HEK293 (cell line): ENCODE measurements at regions not wholly inside any gene's neighbourhood (a gene's known extent, or its start where the extent isn't known, plus 50 kb on each side); places are given as distances from the start of the nearest gene placed in this dataset.

ENCODE experiments used
- CTCF ChIA-PET: fragments of 350-600 bp; formaldehyde crosslinking; extraction: SDS; loops from one replicate; lab custom pipeline; 2021; ENCODE audit warnings: antibody characterized with exemption; lab: Yijun Ruan, JAX
- POLR2A ChIA-PET: fragments of 300-600 bp; formaldehyde crosslinking; extraction: SDS; loops from one replicate; lab custom pipeline; 2020; ENCODE audit warnings: antibody characterized with exemption, inconsistent platforms; lab: Yijun Ruan, JAX
- H3K27ac ChIP-seq: fragments of 200-500 bp; sonication (Bioruptor generic); 2 replicates; pipeline ENCODE4 v1.5.1; 2014; ENCODE audit warnings: low read depth, low read length, control low read depth, inconsistent platforms; ENCODE audit errors: extremely low read depth
- H3K36me3 ChIP-seq, 2 experiments: fragments of 200-500 bp in 1 of 2; sonication (Bioruptor generic) in 1 of 2; 1 replicate in 1 of 2; 2 replicates in 1 of 2; pipeline ENCODE4 v1.5.1; 2014 to 2017; ENCODE audit warnings: inconsistent platforms in 2 of 2, low read length in 2 of 2; ENCODE audit not compliant: control insufficient read depth in 2 of 2, insufficient read depth in 1 of 2
- H3K4me1 ChIP-seq: fragments of 200-500 bp; sonication (Bioruptor generic); 2 replicates; pipeline ENCODE4 v1.5.1; 2014; ENCODE audit warnings: mild to moderate bottlenecking, low read length, inconsistent platforms; ENCODE audit not compliant: control insufficient read depth, insufficient read depth
- H3K4me3 ChIP-seq: 2 replicates; pipeline ENCODE4 v1.5.1; 2011; ENCODE audit warnings: low read depth, mild to moderate bottlenecking, control low read depth, low read length, moderate library complexity
- H3K9me3 ChIP-seq: fragments of 200-500 bp; sonication (Bioruptor generic); 2 replicates; pipeline ENCODE4 v1.5.1; 2014; ENCODE audit warnings: low read depth, low read length, inconsistent platforms; ENCODE audit not compliant: control insufficient read depth, insufficient read depth
- BCL11A ChIP-seq: fragments of 450-650 bp; formaldehyde crosslinking; IDR thresholded peaks from 2 replicates; pipeline ENCODE4 v1.5.1; 2016; ENCODE audit warnings: low read depth, missing biosample characterization, missing genetic modification characterization
- KLF7 ChIP-seq: fragments of 450-650 bp; formaldehyde crosslinking; IDR thresholded peaks from 2 replicates; pipeline ENCODE4 v1.5.1; 2016; ENCODE audit warnings: missing biosample characterization, missing genetic modification characterization, borderline replicate concordance
- SP3 ChIP-seq: fragments of 450-650 bp; formaldehyde crosslinking; IDR thresholded peaks from 2 replicates; pipeline ENCODE4 v1.5.1; 2016; ENCODE audit warnings: missing biosample characterization, missing genetic modification characterization
- ZFP69B ChIP-seq: fragments of 450-650 bp; formaldehyde crosslinking; IDR thresholded peaks from 2 replicates; pipeline ENCODE4 v1.5.1; 2016; ENCODE audit warnings: missing biosample characterization, missing genetic modification characterization
- ZNF114 ChIP-seq: fragments of 450-650 bp; formaldehyde crosslinking; IDR thresholded peaks from 2 replicates; pipeline ENCODE4 v1.5.0; 2017; ENCODE audit warnings: missing biosample characterization, missing genetic modification characterization
- ZNF138 ChIP-seq: fragments of 450-650 bp; formaldehyde crosslinking; IDR thresholded peaks from 2 replicates; pipeline ENCODE4 v1.5.1; 2016; ENCODE audit warnings: missing biosample characterization, missing genetic modification characterization, borderline replicate concordance
- ZNF558 ChIP-seq: fragments of 450-650 bp; formaldehyde crosslinking; IDR thresholded peaks from 2 replicates; pipeline ENCODE4 v1.5.1; 2016; ENCODE audit warnings: missing biosample characterization, missing genetic modification characterization
- ZNF560 ChIP-seq: fragments of 450-650 bp; formaldehyde crosslinking; IDR thresholded peaks from 2 replicates; pipeline ENCODE4 v1.5.1; 2017; ENCODE audit warnings: missing biosample characterization, missing genetic modification characterization, borderline replicate concordance
- ZNF600 ChIP-seq: fragments of 450-650 bp; formaldehyde crosslinking; IDR thresholded peaks from 2 replicates; pipeline ENCODE4 v1.5.1; 2016; ENCODE audit warnings: missing biosample characterization, missing genetic modification characterization
- ZNF624 ChIP-seq: fragments of 450-650 bp; formaldehyde crosslinking; IDR thresholded peaks from 2 replicates; pipeline ENCODE4 v1.5.1; 2017; ENCODE audit warnings: missing biosample characterization, missing genetic modification characterization
- ZNF626 ChIP-seq: fragments of 450-650 bp; sonication (Bioruptor Pico); formaldehyde crosslinking; IDR thresholded peaks from 2 replicates; pipeline ENCODE4 v1.5.1; 2018; ENCODE audit warnings: missing biosample characterization, missing genetic modification characterization, inconsistent platforms
- ZNF670 ChIP-seq: fragments of 450-650 bp; formaldehyde crosslinking; IDR thresholded peaks from 2 replicates; pipeline ENCODE4 v1.5.1; 2016; ENCODE audit warnings: missing biosample characterization, missing genetic modification characterization, low read depth
- ZNF677 ChIP-seq: fragments of 450-650 bp; IDR thresholded peaks from 2 replicates; pipeline ENCODE4 v1.5.0; 2018; ENCODE audit warnings: missing biosample characterization, mild to moderate bottlenecking, missing genetic modification characterization, moderate library complexity
- ZNF843 ChIP-seq: fragments of 450-650 bp; formaldehyde crosslinking; IDR thresholded peaks from 2 replicates; pipeline ENCODE4 v1.5.1; 2016; ENCODE audit warnings: missing biosample characterization, missing genetic modification characterization
- ZSCAN16 ChIP-seq: fragments of 450-650 bp; formaldehyde crosslinking; IDR thresholded peaks from 2 replicates; pipeline ENCODE4 v1.5.1; 2016; ENCODE audit warnings: missing biosample characterization, missing genetic modification characterization
- TF ChIP-seq, protein P1 (sequence below): fragments of 450-650 bp; formaldehyde crosslinking; IDR thresholded peaks from 2 replicates; pipeline ENCODE4 v1.5.1; 2016; ENCODE audit warnings: missing biosample characterization, missing genetic modification characterization
- TF ChIP-seq, protein P2 (sequence below): fragments of 450-650 bp; formaldehyde crosslinking; IDR thresholded peaks from 2 replicates; pipeline ENCODE4 v1.5.1; 2017; ENCODE audit warnings: missing biosample characterization, mild to moderate bottlenecking, missing genetic modification characterization, moderate library complexity
- TF ChIP-seq, protein P3 (sequence below): fragments of 450-650 bp; formaldehyde crosslinking; IDR thresholded peaks from 2 replicates; pipeline ENCODE4 v1.5.1; 2016; ENCODE audit warnings: missing biosample characterization, missing genetic modification characterization
- TF ChIP-seq, protein P4 (sequence below): fragments of 450-650 bp; formaldehyde crosslinking; IDR thresholded peaks from 2 replicates; pipeline ENCODE4 v1.5.1; 2016; ENCODE audit warnings: missing biosample characterization, missing genetic modification characterization

DNA sequence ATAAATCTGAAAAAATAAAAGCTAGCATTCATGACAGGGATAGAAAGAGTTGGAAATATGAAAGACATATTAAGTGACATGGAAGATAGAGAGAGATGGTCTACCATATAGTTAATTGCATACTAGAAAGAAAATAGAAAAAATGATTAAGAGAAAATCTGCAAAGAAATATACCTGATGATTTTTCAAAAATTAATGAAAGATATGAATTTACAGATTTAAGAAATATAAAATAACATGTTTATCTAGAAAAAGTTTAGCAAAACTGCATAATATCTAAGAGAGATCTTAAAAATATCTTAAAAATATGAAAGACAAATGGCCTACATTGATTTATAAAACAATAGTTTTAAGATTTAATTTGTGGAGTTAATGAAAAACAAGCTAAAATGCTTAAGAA is 219.1 kb upstream of the RPS23 start:
- ChIA-PET POLR2A (no interaction called here), CTCF (interaction anchor here (1.4 kb wide), 1 partner anchor 146 kb away, joined by 3 read pairs; no protein-coding TSS in a partner anchor)
- no peak overlapping the region for H3K4me3 ChIP-seq
- H3K27ac ChIP-seq = no peak overlapping the region
- H3K36me3 ChIP-seq = no peaks in the 10 kb centered on the region
- H3K9me3 ChIP-seq = no peaks in the 10 kb centered on the region
- no peaks in the 10 kb centered on the region for H3K4me1 ChIP-seq
- no peak for TF ChIP-seq BCL11A
- peak; percentile 96 for TF ChIP-seq ZNF558 (tag by site-specific recombination)
- TF ChIP-seq, all 188 proteins: peak for 1

DNA sequence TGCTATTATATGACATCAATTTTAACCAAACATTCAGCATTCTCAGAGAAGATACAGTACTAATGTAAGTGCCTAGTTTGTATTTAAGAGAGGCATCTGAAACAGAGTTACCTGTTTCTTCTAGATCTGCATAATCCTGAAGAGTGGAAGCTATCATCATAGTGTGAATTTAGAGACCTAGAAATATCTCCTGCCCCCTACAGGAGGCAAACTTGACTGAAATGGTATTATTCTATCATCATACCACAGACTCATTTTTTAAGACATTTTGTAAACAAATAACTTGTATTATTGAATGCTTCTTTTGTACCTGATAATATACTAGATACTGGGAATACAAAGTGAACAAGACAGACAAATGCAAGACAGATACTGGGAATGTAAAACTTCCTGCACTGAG is 216.8 kb upstream of the RPS23 start:
- TF ChIP-seq ZNF560 (tag by site-specific recombination) (no peak), ZSCAN16 (tag by site-specific recombination) (no peak), SP3 (tag by site-specific recombination) (no peak), ZNF624 (no peak), ZNF114 (tag by site-specific recombination) (no peak), ZNF670 (tag by site-specific recombination) (no peak), ZNF600 (tag by site-specific recombination) (no peak), ZNF843 (tag by site-specific recombination) (no peak), ZNF138 (tag by site-specific recombination) (no peak), ZNF677 (no peak)
- TF ChIP-seq, protein P1, sequence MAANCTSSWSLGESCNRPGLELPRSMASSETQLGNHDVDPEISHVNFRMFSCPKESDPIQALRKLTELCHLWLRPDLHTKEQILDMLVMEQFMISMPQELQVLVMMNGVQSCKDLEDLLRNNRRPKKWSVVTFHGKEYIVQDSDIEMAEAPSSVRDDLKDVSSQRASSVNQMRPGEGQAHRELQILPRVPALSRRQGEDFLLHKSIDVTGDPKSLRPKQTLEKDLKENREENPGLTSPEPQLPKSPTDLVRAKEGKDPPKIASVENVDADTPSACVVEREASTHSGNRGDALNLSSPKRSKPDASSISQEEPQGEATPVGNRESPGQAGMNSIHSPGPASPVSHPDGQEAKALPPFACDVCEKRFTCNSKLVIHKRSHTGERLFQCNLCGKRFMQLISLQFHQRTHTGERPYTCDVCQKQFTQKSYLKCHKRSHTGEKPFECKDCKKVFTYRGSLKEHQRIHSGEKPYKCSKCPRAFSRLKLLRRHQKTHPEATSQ (tag by site-specific recombination) = no peak
- TF ChIP-seq, protein P2, sequence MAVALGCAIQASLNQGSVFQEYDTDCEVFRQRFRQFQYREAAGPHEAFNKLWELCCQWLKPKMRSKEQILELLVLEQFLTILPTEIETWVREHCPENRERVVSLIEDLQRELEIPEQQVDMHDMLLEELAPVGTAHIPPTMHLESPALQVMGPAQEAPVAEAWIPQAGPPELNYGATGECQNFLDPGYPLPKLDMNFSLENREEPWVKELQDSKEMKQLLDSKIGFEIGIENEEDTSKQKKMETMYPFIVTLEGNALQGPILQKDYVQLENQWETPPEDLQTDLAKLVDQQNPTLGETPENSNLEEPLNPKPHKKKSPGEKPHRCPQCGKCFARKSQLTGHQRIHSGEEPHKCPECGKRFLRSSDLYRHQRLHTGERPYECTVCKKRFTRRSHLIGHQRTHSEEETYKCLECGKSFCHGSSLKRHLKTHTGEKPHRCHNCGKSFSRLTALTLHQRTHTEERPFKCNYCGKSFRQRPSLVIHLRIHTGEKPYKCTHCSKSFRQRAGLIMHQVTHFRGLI (tag by site-specific recombination) = no peak
- TF ChIP-seq, protein P3, sequence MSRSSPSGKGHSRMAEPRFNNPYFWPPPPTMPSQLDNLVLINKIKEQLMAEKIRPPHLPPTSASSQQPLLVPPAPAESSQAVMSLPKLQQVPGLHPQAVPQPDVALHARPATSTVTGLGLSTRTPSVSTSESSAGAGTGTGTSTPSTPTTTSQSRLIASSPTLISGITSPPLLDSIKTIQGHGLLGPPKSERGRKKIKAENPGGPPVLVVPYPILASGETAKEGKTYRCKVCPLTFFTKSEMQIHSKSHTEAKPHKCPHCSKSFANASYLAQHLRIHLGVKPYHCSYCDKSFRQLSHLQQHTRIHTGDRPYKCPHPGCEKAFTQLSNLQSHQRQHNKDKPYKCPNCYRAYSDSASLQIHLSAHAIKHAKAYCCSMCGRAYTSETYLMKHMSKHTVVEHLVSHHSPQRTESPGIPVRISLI (tag by site-specific recombination) = no peak
- H3K9me3 ChIP-seq = no peaks in the 10 kb centered on the region
- H3K4me3 ChIP-seq = no peak overlapping the region
- no peaks in the 10 kb centered on the region for H3K4me1 ChIP-seq
- ChIA-PET POLR2A (no interaction called here), CTCF (interaction anchor here (0.6 to 1.3 kb wide), 7 partner anchors 13 to 351 kb away, joined by 3 to 4 read pairs (median 3); no protein-coding TSS in a partner anchor)
- no peak overlapping the region for H3K27ac ChIP-seq
- no peaks in the 10 kb centered on the region for H3K36me3 ChIP-seq

DNA sequence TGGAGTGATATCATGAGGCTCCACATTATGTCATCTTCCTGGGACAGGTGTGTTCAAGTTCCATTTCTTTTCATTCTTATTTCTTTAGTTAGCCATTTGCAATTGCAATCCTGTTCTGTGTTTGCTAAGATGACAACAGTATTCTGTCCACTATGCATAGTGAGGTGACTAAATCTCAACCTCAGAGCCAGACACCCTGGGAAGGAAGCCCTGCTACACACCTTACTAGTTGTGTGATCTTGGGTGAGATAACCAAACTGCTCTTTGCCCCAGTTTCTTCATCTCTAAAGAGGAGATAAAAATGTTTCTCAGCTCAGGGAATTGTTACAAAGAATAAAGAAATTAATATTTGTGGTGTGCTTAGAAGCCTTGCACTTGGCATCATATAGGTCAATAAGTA is 215.1 kb upstream of the RPS23 start:
- no peaks in the 10 kb centered on the region for H3K9me3 ChIP-seq
- no peak overlapping the region for H3K27ac ChIP-seq
- ChIA-PET CTCF (interaction anchor here (0.6 kb wide), 1 partner anchor 1627 kb away, joined by 4 read pairs; no protein-coding TSS in a partner anchor), POLR2A (no interaction called here)
- H3K4me1 ChIP-seq = no peaks in the 10 kb centered on the region
- no peak overlapping the region for H3K4me3 ChIP-seq
- no peak for TF ChIP-seq ZFP69B
- TF ChIP-seq KLF7 = no peak
- TF ChIP-seq, protein P4, sequence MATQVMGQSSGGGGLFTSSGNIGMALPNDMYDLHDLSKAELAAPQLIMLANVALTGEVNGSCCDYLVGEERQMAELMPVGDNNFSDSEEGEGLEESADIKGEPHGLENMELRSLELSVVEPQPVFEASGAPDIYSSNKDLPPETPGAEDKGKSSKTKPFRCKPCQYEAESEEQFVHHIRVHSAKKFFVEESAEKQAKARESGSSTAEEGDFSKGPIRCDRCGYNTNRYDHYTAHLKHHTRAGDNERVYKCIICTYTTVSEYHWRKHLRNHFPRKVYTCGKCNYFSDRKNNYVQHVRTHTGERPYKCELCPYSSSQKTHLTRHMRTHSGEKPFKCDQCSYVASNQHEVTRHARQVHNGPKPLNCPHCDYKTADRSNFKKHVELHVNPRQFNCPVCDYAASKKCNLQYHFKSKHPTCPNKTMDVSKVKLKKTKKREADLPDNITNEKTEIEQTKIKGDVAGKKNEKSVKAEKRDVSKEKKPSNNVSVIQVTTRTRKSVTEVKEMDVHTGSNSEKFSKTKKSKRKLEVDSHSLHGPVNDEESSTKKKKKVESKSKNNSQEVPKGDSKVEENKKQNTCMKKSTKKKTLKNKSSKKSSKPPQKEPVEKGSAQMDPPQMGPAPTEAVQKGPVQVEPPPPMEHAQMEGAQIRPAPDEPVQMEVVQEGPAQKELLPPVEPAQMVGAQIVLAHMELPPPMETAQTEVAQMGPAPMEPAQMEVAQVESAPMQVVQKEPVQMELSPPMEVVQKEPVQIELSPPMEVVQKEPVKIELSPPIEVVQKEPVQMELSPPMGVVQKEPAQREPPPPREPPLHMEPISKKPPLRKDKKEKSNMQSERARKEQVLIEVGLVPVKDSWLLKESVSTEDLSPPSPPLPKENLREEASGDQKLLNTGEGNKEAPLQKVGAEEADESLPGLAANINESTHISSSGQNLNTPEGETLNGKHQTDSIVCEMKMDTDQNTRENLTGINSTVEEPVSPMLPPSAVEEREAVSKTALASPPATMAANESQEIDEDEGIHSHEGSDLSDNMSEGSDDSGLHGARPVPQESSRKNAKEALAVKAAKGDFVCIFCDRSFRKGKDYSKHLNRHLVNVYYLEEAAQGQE (tag by site-specific recombination) = no peak
- TF ChIP-seq ZNF626 (tag by site-specific recombination) = no peak
- TF ChIP-seq, all 188 proteins: peak for 0
- H3K36me3 ChIP-seq = no peaks in the 10 kb centered on the region
